DMS 273 (cell line): ENCODE measurements at regions not wholly inside any gene's neighbourhood (a gene's known extent, or its start where the extent isn't known, plus 50 kb on each side); places are given as distances from the start of the nearest gene placed in this dataset.

Source experiments
- DNase-seq: peaks from one replicate; lab custom pipeline; 2025; ENCODE audit not compliant: unreplicated experiment; lab: John Stamatoyannopoulos, UW

GRCh38 chr2:100627330-100628300 lies 64.8 kb downstream of the PDCL3 start:
- no peak for DNase-seq

- DNase-seq: no peak
These were observed 65.7 kb downstream of the PDCL3 start for GRCh38 chr2:100628506-100628905.

- DNase-seq: no peak
These were observed 66.5 kb downstream of the PDCL3 start for GRCh38 chr2:100629309-100629708.

GRCh38 chr2:100630473-100630977 lies 67.7 kb downstream of the PDCL3 start:
- DNase-seq: no peak

GRCh38 chr2:100632037-100632436 lies 69.2 kb downstream of the PDCL3 start:
- DNase-seq: no peak

GRCh38 chr2:100632759-100633158 lies 70.0 kb downstream of the PDCL3 start:
- no peak for DNase-seq

- DNase-seq: no peak
These were observed 77.0 kb downstream of the PDCL3 start for GRCh38 chr2:100639588-100640390.

GRCh38 chr2:100640431-100641124 lies 77.8 kb downstream of the PDCL3 start:
- no peak for DNase-seq

GRCh38 chr2:100641125-100641435 lies 78.3 kb downstream of the PDCL3 start:
- DNase-seq: no peak

- DNase-seq: no peak
These were observed 79.6 kb downstream of the PDCL3 start for GRCh38 chr2:100642425-100642824.

GRCh38 chr2:100643467-100643866 lies 80.7 kb downstream of the PDCL3 start:
- DNase-seq: no peak

GRCh38 chr2:100643906-100644501 lies 81.2 kb downstream of the PDCL3 start:
- DNase-seq: no peak

- no peak for DNase-seq
These were observed 83.1 kb downstream of the PDCL3 start for GRCh38 chr2:100645695-100646429.

GRCh38 chr2:100647709-100648108 lies 84.9 kb downstream of the PDCL3 start:
- DNase-seq: no peak

GRCh38 chr2:100650151-100650550 lies 87.4 kb downstream of the PDCL3 start:
- no peak for DNase-seq

- no peak for DNase-seq
These were observed 90.7 kb downstream of the PDCL3 start for GRCh38 chr2:100653449-100654035.

- no peak for DNase-seq
These were observed 91.8 kb downstream of the PDCL3 start for GRCh38 chr2:100654611-100655010.

GRCh38 chr2:100655446-100655845 lies 92.7 kb downstream of the PDCL3 start:
- no peak for DNase-seq

GRCh38 chr2:100655936-100656534 lies 93.2 kb downstream of the PDCL3 start:
- no peak for DNase-seq
